Stimulated activated naive B cell treated with anti-CD40 and anti-IgM and Interleukin-4, amounts not matched to agents 10 μg/mL and 1 μg/mL and 100 μg/mL, for 72 hours (primary cell): ENCODE measurements at regions not wholly inside any gene's neighbourhood (a gene's known extent, or its start where the extent isn't known, plus 50 kb on each side); places are given as distances from the start of the nearest gene placed in this dataset.

Experiments used
- ATAC-seq, 2 donors: fragments of 150-1000 bp; cut with Tn5 transposase; replicated peaks; 2 replicates each; pipeline ENCODE4 v1.10.0; 2021; ENCODE audit warnings: moderate library complexity in 1 of 2
- DNase-seq: peaks from one replicate; pipeline ENCODE4 v3.0.0; 2021
- H3K27ac Mint-ChIP-seq: one replicate; pipeline ENCODE4 v1.8.0; 2022; ENCODE audit warnings: mild to moderate bottlenecking, mixed read lengths
- H3K27me3 Mint-ChIP-seq, 2 donors: one replicate each; pipeline ENCODE4 v1.8.0; 2022; ENCODE audit warnings: mixed read lengths in 2 of 2
- H3K36me3 Mint-ChIP-seq, 2 donors: one replicate each; pipeline ENCODE4 v1.8.0; 2022; ENCODE audit warnings: mixed read lengths in 2 of 2, mild to moderate bottlenecking in 1 of 2
- H3K4me1 Mint-ChIP-seq, 2 donors: one replicate each; pipeline ENCODE4 v1.8.0; 2022; ENCODE audit warnings: mixed read lengths in 2 of 2, mild to moderate bottlenecking in 1 of 2
- H3K4me3 Mint-ChIP-seq, 2 donors: one replicate each; pipeline ENCODE4 v1.8.0; 2022; ENCODE audit warnings: mild to moderate bottlenecking in 2 of 2, mixed read lengths in 2 of 2, moderate library complexity in 1 of 2
- H3K9me3 Mint-ChIP-seq, 2 donors: one replicate each; pipeline ENCODE4 v1.8.0; 2022; ENCODE audit warnings: mixed read lengths in 2 of 2, mild to moderate bottlenecking in 1 of 2

DNA sequence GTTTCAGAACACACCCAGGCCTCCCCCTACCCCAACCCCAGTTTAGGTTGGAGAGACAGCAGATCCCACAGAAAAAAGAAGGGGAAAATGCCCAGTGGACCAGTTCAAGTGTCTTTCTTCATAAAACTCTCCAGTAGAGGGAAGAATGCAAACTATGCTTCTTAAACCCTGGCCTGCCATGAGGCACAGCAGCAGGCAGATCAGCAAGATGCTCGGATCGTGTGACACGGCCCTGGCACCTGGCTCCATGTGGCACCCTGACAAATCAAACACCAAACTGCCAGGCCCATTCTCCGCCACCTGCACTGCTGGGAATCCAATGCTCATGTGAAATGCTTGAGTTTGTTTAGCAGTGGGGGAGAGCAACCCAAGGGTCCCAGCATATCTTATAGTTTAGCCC lies 166.8 kb downstream of the SOX9 start:
- Mint-ChIP-seq H3K27ac (no peak overlapping the region), H3K4me3 (no peak overlapping the region), H3K27me3 (no peaks in the 10 kb centered on the region), H3K4me1 (no peaks in the 10 kb centered on the region), H3K36me3 (no peaks in the 10 kb centered on the region), H3K9me3 (no peaks in the 10 kb centered on the region)
- ATAC-seq (no peak), DNase-seq (no peak)

DNA sequence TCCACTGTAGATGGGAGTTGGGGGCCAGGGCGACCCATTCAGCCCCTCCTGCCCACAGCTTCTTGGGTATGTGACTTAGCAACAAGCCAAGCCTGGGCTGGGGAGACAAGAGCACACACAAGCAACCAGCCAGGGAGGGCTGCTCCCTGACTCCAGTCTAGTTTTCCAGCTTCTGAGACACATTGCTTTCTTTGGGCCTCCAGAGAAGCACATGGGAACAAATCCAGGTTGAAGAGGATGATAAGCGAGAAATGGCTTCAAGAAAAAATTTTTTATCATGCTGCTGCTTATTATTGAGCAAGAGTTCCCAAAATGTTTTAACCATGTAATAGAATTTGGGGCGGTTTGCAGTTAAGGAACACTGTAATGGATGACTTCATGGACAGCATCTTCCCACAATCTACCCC lies 173.7 kb downstream of the SOX9 start:
- no peaks in the 10 kb centered on the region for H3K27me3 Mint-ChIP-seq
- no peak overlapping the region for H3K4me3 Mint-ChIP-seq
- H3K27ac Mint-ChIP-seq = no peak overlapping the region
- no peaks in the 10 kb centered on the region for H3K4me1 Mint-ChIP-seq
- DNase-seq (no peak), ATAC-seq (no peak)
- no peaks in the 10 kb centered on the region for H3K36me3 Mint-ChIP-seq
- peaks cover 0 to 4% of the 10 kb centered on the region in 2 donors for H3K9me3 Mint-ChIP-seq

DNA sequence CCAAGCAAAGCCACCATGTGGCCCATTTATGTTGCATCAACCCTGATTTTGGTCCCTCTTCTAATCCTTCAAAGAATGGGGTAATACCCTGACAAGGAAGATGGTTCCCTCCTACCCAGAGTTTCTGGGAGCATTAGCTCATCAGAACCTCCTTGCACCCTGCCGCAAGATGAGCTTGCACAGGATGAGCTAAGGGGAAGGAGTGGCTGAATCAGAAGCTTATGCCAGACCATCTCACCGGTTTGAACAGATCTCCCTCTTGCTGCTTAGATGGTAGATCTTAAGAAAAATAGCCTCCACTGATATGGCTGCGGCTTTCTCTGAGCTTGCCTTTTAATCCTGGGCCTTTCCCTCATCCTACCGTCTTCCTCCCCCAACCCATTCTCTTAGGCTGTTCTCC lies 175.1 kb downstream of the SOX9 start:
- Mint-ChIP-seq H3K4me1 (no peaks in the 10 kb centered on the region), H3K27ac (no peak overlapping the region), H3K27me3 (no peaks in the 10 kb centered on the region), H3K36me3 (no peaks in the 10 kb centered on the region), H3K9me3 (peaks cover 1 to 4% of the 10 kb centered on the region in 2 donors), H3K4me3 (no peak overlapping the region)
- DNase-seq = no peak
- ATAC-seq = no peak

DNA sequence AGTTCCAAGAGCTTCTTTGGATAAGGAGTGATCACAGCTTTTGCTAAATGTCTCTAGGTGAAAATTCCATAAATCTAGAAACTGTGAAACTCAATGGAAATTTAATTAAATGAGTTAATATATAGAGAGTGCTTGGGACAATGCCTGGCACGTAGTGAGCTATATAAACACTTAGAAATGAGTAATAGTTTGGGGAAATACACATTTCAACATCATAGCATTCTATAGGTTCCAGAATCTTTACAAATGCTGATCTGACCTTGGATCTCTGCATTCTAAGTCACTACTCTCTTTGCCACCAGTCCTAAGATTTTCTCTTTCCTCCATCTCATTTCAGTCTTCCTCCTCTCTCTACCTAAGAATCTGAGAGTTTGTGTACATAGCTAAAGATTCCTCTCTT lies 175.6 kb downstream of the SOX9 start:
- DNase-seq (no peak), ATAC-seq (no peak)
- Mint-ChIP-seq H3K4me3 (no peak overlapping the region), H3K36me3 (no peaks in the 10 kb centered on the region), H3K27ac (no peak overlapping the region), H3K27me3 (no peaks in the 10 kb centered on the region), H3K4me1 (no peaks in the 10 kb centered on the region), H3K9me3 (peaks cover 1 to 4% of the 10 kb centered on the region in 2 donors)

DNA sequence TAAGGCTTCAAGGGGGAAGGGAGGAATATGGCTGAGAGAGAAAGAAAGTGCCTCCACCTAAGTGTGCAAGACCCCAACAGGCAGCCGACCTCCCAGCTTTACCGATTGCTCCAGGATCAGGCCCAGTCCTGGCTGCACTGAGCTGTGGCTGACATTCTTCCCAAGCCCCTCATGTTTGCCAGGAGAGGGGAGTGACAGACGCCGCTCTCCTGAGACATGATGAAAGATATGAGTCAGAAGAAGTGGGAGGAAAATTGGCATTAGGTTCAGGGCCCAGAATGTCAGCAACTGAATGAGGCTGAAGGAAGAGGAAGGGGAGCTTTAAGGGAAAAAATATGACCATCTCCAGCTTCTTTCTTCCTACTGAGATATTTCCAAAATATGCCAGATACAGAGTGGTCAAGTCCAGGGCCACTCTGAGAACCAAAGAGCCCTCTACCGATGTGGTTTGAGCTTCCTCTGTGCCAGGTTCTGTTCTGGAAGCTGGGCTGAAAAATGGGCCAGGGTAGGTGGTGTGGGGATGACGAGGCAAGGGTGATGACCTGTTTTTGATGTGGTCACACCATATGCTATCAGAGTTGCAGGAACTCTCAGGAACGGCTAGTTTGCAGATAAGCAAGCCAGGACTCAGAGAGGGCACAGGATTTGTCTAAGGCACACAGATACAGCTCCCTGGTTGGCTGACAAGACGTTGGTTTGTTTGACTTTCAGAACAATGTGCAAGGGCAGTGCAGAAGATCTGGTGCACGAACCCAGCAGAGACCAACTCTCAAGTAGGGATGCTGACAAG lies 176.7 kb downstream of the SOX9 start:
- DNase-seq = no peak
- no peak overlapping the region for H3K27ac Mint-ChIP-seq

DNA sequence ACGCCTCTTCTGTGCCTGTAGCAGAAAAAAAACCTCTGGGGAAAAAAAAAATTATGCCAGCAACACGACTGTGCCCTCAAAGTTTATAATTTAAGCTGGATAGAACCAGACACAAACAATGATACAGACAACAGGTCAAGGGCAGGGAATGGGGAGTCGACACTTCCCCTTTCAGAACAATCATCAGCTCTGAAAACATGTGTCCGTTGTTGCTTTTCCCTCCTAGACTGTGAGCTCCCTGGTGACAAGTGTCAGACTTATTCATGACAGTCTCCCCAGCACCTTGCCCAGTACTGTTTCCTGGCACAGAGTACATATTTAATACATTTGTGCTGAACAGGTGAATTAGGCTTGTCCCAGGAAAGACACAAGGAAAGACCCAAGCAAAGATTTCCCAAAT lies 178.3 kb downstream of the SOX9 start:
- DNase-seq (no peak), ATAC-seq (no peak)
- Mint-ChIP-seq H3K4me3 (no peak overlapping the region), H3K9me3 (peaks cover 1 to 4% of the 10 kb centered on the region in 2 donors), H3K4me1 (no peaks in the 10 kb centered on the region), H3K27me3 (no peaks in the 10 kb centered on the region), H3K27ac (no peak overlapping the region), H3K36me3 (no peaks in the 10 kb centered on the region)

More for the DNA sequence above, 176.7 kb downstream of the SOX9 start:
- no peaks in the 10 kb centered on the region for H3K36me3 Mint-ChIP-seq
- H3K4me3 Mint-ChIP-seq = no peak overlapping the region
- no peaks in the 10 kb centered on the region for H3K4me1 Mint-ChIP-seq
- H3K9me3 Mint-ChIP-seq = peaks cover 1 to 4% of the 10 kb centered on the region in 2 donors
- no peak for ATAC-seq
- H3K27me3 Mint-ChIP-seq = no peaks in the 10 kb centered on the region

DNA sequence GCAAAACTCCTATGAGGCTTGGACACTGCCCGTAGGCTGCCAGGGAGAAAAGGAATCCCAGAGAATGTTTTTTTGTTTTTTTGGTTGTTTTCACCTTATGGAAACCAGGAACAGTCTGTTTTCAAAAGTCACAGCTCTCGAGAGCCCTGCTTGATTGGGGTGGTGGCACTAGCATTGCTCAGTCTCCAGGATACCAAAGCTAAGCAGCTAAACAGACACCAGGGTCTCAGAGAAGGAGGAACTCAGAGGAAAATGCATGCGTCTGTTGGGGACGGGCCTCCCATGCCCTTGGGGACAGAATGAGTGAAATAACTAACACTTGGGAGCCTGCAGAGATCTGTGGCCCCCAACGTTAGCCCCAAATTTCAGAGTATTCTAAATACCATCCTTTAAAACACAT lies 178.8 kb downstream of the SOX9 start:
- ATAC-seq = no peak
- Mint-ChIP-seq H3K9me3 (peaks cover 1 to 4% of the 10 kb centered on the region in 2 donors), H3K36me3 (no peaks in the 10 kb centered on the region), H3K27ac (no peak overlapping the region), H3K27me3 (no peaks in the 10 kb centered on the region), H3K4me1 (no peaks in the 10 kb centered on the region), H3K4me3 (no peak overlapping the region)
- no peak for DNase-seq

DNA sequence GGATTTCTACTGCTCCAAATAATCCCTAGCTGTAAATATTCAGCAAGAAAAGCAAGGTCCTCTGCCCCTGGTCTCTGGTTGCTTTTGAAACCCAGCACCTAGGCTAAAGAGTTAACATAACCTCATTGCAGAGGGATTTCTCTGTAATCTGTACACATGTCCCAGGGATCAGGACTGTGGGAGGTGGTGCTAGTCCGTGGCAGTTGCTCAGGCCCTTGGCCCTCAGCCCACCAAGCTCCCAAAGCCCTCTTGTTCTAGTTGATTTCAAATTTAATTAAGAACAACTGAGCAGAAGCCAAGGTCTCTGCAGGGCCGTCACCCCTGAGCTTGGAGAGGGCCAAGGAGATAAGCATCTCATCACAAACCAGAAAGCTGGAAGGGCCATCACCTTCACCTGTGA lies 181.1 kb downstream of the SOX9 start:
- H3K27ac Mint-ChIP-seq = no peak overlapping the region
- no peaks in the 10 kb centered on the region for H3K4me1 Mint-ChIP-seq
- H3K4me3 Mint-ChIP-seq = no peak overlapping the region
- no peak for ATAC-seq
- peaks cover 5% of the 10 kb centered on the region in 2 donors for H3K27me3 Mint-ChIP-seq
- H3K36me3 Mint-ChIP-seq = no peaks in the 10 kb centered on the region
- DNase-seq = no peak
- H3K9me3 Mint-ChIP-seq = peaks cover 0 to 1% of the 10 kb centered on the region in 2 donors

DNA sequence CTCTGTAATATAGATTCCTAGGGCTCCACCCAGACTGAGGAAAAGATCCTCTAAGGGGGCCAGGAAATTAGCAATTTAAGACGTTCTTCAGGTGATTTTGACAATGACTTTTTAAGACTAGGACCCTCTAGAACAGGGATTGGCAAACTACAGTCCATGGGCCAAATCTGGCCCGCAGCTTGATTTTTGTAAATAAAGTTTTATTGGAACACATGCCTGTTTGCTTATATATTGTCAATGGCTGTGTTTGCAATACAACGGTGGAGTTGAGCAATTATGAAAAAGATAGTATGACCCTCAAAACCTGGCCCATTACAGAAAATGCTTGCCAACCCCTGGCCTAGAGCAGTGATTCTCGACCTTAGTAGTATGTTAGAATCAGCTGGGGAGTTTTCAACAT lies 181.9 kb downstream of the SOX9 start:
- H3K4me3 Mint-ChIP-seq = no peak overlapping the region
- no peaks in the 10 kb centered on the region for H3K36me3 Mint-ChIP-seq
- H3K27ac Mint-ChIP-seq = no peak overlapping the region
- H3K27me3 Mint-ChIP-seq = peaks cover 5 to 11% of the 10 kb centered on the region in 2 donors
- DNase-seq (no peak), ATAC-seq (no peak)
- no peaks in the 10 kb centered on the region for H3K4me1 Mint-ChIP-seq
- H3K9me3 Mint-ChIP-seq = peaks cover 0 to 1% of the 10 kb centered on the region in 2 donors

DNA sequence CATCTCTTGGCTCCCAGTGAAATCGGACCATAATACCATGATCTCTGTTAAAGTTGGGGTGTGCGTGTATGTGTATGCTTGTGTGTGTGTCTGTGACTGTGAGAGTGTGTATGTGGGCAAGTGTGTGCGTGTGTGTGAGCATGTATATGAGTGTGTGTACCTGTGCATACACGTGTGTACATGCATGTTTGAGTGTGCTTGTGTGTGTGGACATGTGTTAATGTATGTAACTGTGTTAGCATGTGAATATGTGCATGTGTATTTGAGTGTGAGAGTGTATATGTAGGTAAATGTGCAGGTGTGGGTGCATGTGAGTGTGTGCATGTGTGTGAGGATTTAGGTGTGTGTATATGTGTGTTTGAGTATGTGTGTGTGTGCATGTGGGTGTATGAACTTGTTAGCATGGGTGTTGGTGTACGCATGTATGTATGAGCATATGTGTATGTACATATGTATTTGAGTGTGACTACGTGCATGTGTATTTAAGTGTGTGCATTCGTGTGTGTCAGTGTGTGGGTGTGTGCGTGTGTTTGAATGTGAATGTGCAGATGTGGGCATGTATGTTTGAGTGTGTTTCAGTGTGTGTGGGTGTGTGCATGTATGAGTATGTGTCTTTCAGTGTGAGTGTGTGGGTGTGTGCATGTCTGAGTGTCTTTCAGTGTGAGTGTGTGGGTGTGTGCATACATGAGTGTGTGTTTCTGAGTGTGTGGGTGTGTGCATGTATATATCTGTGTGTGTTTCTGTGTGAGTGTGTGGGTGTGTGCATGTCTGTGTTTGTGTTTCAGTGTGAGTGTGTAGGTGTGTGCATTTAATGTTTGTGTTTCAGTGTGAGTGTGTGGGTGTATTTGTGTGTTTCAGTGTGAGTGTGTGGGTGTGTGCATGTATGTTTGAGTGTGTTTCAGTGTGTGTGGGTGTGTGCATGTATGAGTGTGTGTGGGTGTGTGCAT lies 183.2 kb downstream of the SOX9 start:
- H3K4me1 Mint-ChIP-seq = no peaks in the 10 kb centered on the region
- H3K36me3 Mint-ChIP-seq = no peaks in the 10 kb centered on the region
- peaks cover 5 to 11% of the 10 kb centered on the region in 2 donors for H3K27me3 Mint-ChIP-seq
- H3K27ac Mint-ChIP-seq = no peak overlapping the region
- no peak for ATAC-seq
- peaks cover 0 to 1% of the 10 kb centered on the region in 2 donors for H3K9me3 Mint-ChIP-seq
- no peak for DNase-seq
- no peak overlapping the region for H3K4me3 Mint-ChIP-seq

DNA sequence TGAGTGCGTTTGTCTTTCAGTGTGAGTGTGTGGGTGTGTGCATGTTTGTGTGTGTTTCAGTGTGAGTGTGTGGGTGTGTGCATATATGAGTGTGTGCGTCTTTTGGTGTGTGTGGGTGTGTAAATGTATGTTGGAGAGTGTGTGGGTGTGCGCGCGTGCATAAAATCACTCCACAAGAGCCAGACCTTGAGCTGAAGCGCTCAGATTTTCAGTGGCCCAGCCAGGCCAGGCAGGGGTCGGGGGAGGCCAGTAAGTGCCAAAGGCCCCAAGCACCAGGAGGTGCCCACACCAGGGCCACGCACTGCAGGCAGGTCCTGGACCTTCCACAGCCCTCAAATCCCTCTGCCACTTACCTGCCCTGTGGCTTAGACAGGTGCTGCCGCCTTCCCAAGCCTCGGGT lies 184.0 kb downstream of the SOX9 start:
- Mint-ChIP-seq H3K4me1 (no peaks in the 10 kb centered on the region), H3K4me3 (no peak overlapping the region), H3K27me3 (peaks cover 5 to 11% of the 10 kb centered on the region in 2 donors), H3K36me3 (no peaks in the 10 kb centered on the region), H3K9me3 (peaks cover 0 to 3% of the 10 kb centered on the region in 2 donors), H3K27ac (no peak overlapping the region)
- DNase-seq = no peak
- no peak for ATAC-seq

DNA sequence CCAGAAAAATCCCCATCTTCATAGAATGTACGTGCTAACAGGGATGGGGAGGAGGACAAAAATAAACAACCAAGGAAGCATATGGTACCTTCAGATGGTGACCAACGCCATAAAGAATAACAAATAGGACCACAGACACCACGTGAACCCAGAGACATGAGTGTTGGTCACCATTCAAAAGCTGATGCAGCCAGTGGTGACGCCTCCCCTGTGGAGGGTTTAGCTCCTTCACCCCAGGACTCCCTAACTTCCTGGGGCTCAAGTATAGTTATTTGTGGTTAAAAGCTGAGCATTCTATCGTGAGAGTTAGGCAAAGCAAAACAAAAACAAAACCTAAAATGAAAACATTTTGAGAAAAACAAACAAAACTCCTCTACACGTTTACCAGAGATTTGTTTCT lies 184.7 kb downstream of the SOX9 start:
- no peak overlapping the region for H3K27ac Mint-ChIP-seq
- no peaks in the 10 kb centered on the region for H3K36me3 Mint-ChIP-seq
- peaks cover 5 to 11% of the 10 kb centered on the region in 2 donors for H3K27me3 Mint-ChIP-seq
- H3K4me1 Mint-ChIP-seq = no peaks in the 10 kb centered on the region
- DNase-seq (no peak), ATAC-seq (no peak)
- H3K9me3 Mint-ChIP-seq = peaks cover 0 to 1% of the 10 kb centered on the region in 2 donors
- H3K4me3 Mint-ChIP-seq = no peak overlapping the region

DNA sequence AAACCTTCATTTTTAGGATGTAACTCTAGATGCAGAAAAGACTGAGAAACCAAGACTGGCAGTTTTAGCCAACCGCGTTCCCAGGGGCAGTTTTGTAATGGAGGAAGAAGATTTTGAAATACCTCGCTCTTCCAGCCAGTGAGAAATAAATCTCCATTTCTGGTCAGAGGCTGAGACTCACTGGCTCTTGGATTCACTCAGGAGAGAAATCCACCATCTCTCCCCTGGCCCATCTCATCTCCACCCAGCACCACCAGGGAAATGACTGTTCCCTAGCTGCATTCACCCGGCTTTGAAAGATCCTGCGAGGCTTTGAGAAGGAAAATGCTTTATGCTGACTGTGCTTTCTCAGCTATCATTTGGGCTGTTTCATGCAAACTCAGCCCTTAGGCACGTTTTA lies 185.2 kb downstream of the SOX9 start:
- no peaks in the 10 kb centered on the region for H3K4me1 Mint-ChIP-seq
- ATAC-seq (no peak), DNase-seq (no peak)
- peaks cover 0 to 1% of the 10 kb centered on the region in 2 donors for H3K9me3 Mint-ChIP-seq
- no peaks in the 10 kb centered on the region for H3K36me3 Mint-ChIP-seq
- H3K27ac Mint-ChIP-seq = no peak overlapping the region
- no peak overlapping the region for H3K4me3 Mint-ChIP-seq
- H3K27me3 Mint-ChIP-seq = peaks cover 5 to 11% of the 10 kb centered on the region in 2 donors

DNA sequence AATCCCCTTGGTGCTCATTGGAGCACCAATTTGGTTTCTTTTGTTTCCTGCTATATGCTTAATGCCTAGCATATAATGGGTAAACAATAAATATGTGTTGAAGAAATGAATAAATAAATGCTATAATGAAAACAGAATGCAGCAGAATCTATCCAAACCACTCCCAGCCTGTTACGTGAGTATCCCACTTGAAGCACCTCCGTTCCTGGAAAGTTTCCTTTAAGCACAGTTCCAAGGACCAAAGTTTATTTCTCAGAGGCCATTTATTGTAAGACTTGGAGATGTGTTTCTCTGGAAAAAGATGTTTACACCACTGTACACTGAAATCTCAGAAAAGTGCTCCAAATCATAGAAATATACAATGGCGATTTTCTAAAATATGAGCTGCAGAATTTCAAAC lies 187.0 kb downstream of the SOX9 start:
- DNase-seq = no peak
- H3K36me3 Mint-ChIP-seq = no peaks in the 10 kb centered on the region
- peaks cover 5 to 11% of the 10 kb centered on the region in 2 donors for H3K27me3 Mint-ChIP-seq
- H3K9me3 Mint-ChIP-seq = peaks cover 0 to 1% of the 10 kb centered on the region in 2 donors
- ATAC-seq = no peak
- no peak overlapping the region for H3K4me3 Mint-ChIP-seq
- H3K4me1 Mint-ChIP-seq = peaks cover 0 to 1% of the 10 kb centered on the region in 2 donors
- H3K27ac Mint-ChIP-seq = no peak overlapping the region
